K562 (cell line): ENCODE measurements at regions not wholly inside any gene's neighbourhood (a gene's known extent, or its start where the extent isn't known, plus 50 kb on each side); places are given as distances from the start of the nearest gene placed in this dataset.
A peak's percentile ranks its signal among the peaks of the same experiment; 100 is the strongest.

Source experiments
- BHLHE40 ChIP-seq: IDR thresholded peaks from 2 replicates; pipeline ENCODE4 v1.6.1; 2011; ENCODE audit warnings: low read length, improper control_type of control experiment
- CEBPB ChIP-seq: fragments of 450-650 bp; IDR thresholded peaks from 2 replicates; pipeline ENCODE4 v1.6.1; 2016; ENCODE audit warnings: missing genetic modification characterization, missing compliant biosample characterization
- DACH1 ChIP-seq: fragments of 450-650 bp; IDR thresholded peaks from 2 replicates; pipeline ENCODE4 v1.6.1; 2018; ENCODE audit not compliant: partially characterized antibody
- KLF16 ChIP-seq: IDR thresholded peaks from 2 replicates; pipeline ENCODE4 v1.6.1; 2016; ENCODE audit warnings: antibody characterized with exemption
- L3MBTL2 ChIP-seq: fragments of 450-650 bp; IDR thresholded peaks from 2 replicates; pipeline ENCODE4 v1.6.1; 2016; ENCODE audit warnings: mild to moderate bottlenecking, moderate library complexity
- MXI1 ChIP-seq: IDR thresholded peaks from 2 replicates; pipeline ENCODE4 v1.6.1; 2011; ENCODE audit warnings: low read depth, mild to moderate bottlenecking, improper control_type of control experiment, low read length
- MYBL2 ChIP-seq, 2 experiments: fragments of 450-650 bp in 1 of 2; sonication (generic) in 1 of 2; formaldehyde crosslinking in 1 of 2; IDR thresholded peaks; 2 replicates each; pipeline versions ENCODE4 v1.6.1 to v1.8.1; 2017 to 2022; ENCODE audit warnings: borderline replicate concordance in 1 of 2, inconsistent platforms in 1 of 2, low read depth in 1 of 2, mild to moderate bottlenecking in 1 of 2, missing genetic modification reagents in 1 of 2, moderate library complexity in 1 of 2
- NCOR1 ChIP-seq: fragments of 450-650 bp; IDR thresholded peaks from 2 replicates; pipeline ENCODE4 v1.6.1; 2016; ENCODE audit warnings: mild to moderate bottlenecking, moderate library complexity
- NFE2 ChIP-seq: IDR thresholded peaks from 2 replicates; pipeline ENCODE4 v1.6.1; 2014; ENCODE audit warnings: antibody characterized with exemption, low read depth
- NUFIP1 ChIP-seq: fragments of 450-650 bp; IDR thresholded peaks from 2 replicates; pipeline ENCODE4 v1.6.1; 2018; ENCODE audit not compliant: partially characterized antibody
- RBBP5 ChIP-seq: fragments of 200-600 bp; sonication (generic); IDR thresholded peaks from 2 replicates; pipeline ENCODE4 v1.6.1; 2012; ENCODE audit warnings: borderline replicate concordance, mild to moderate bottlenecking, low read length, control low read depth, inconsistent platforms; ENCODE audit not compliant: insufficient read depth, poor library complexity, severe bottlenecking
- RCOR1 ChIP-seq, 2 experiments: IDR thresholded peaks; 2 replicates each; pipeline ENCODE4 v1.6.1; 2012; ENCODE audit warnings: low read depth in 2 of 2, low read length in 2 of 2, borderline replicate concordance in 1 of 2, improper control_type of control experiment in 1 of 2
- SMARCE1 ChIP-seq: fragments of 450-650 bp; IDR thresholded peaks from 2 replicates; pipeline ENCODE4 v1.7.1; 2016; ENCODE audit warnings: mild to moderate bottlenecking
- STAT5A ChIP-seq: IDR thresholded peaks from 2 replicates; pipeline ENCODE4 v1.6.1; 2012; ENCODE audit warnings: low read length, inconsistent platforms, borderline replicate concordance
- TAF9B ChIP-seq: fragments of 450-650 bp; IDR thresholded peaks from 2 replicates; pipeline ENCODE4 v1.6.1; 2018; ENCODE audit warnings: mild to moderate bottlenecking; ENCODE audit not compliant: partially characterized antibody
- TBL1XR1 ChIP-seq, 2 experiments: IDR thresholded peaks; 2 replicates each; pipeline ENCODE4 v1.6.1; 2012; ENCODE audit warnings: improper control_type of control experiment in 2 of 2, low read length in 2 of 2, mild to moderate bottlenecking in 1 of 2
- TOE1 ChIP-seq, 2 experiments: fragments of 450-650 bp in 1 of 2; sonication (generic) in 1 of 2; formaldehyde crosslinking in 1 of 2; IDR thresholded peaks; 2 replicates each; pipeline versions ENCODE4 v1.7.1 to v1.8.0; 2016 to 2022; ENCODE audit warnings: borderline replicate concordance in 2 of 2, mild to moderate bottlenecking in 2 of 2, antibody characterized with exemption in 1 of 2, inconsistent platforms in 1 of 2, low read depth in 1 of 2, missing genetic modification reagents in 1 of 2, moderate library complexity in 1 of 2
- TRIM28 ChIP-seq: fragments of 450-650 bp; IDR thresholded peaks from 2 replicates; pipeline ENCODE4 v1.6.1; 2017
- ZNF316 ChIP-seq: fragments of 450-650 bp; IDR thresholded peaks from 2 replicates; pipeline ENCODE4 v1.6.1; 2016
- ZNF347 ChIP-seq: fragments of 450-650 bp; formaldehyde crosslinking; IDR thresholded peaks from 2 replicates; pipeline ENCODE4 v1.4.0; 2020; ENCODE audit warnings: low read depth, mild to moderate bottlenecking, moderate library complexity
- ZNF668 ChIP-seq: fragments of 250-450 bp; sonication (Bioruptor Pico); IDR thresholded peaks from 2 replicates; pipeline ENCODE4 v1.8.0; 2022; ENCODE audit warnings: mild to moderate bottlenecking, inconsistent platforms
- ZNF79 ChIP-seq: fragments of 250-450 bp; sonication (Bioruptor Pico); IDR thresholded peaks from 2 replicates; pipeline ENCODE4 v1.4.0; 2020; ENCODE audit warnings: low read depth, mild to moderate bottlenecking, moderate library complexity
- TF ChIP-seq, protein P1 (sequence below): fragments of 450-650 bp; formaldehyde crosslinking; IDR thresholded peaks from 2 replicates; pipeline ENCODE4 v1.4.0; 2022; ENCODE audit warnings: missing genetic modification characterization
- TF ChIP-seq, protein P2 (sequence below): fragments of 450-650 bp; formaldehyde crosslinking; IDR thresholded peaks from 2 replicates; pipeline ENCODE4 v1.4.0; 2020; ENCODE audit warnings: mild to moderate bottlenecking, moderate library complexity
- TF ChIP-seq, protein P3 (sequence below): sonication (generic); IDR thresholded peaks from 2 replicates; pipeline ENCODE4 v1.6.1; 2016
- TF ChIP-seq, protein P4 (sequence below): fragments of 250-450 bp; sonication (Bioruptor Pico); IDR thresholded peaks from 2 replicates; pipeline ENCODE4 v1.8.0; 2022; ENCODE audit warnings: moderate library complexity, mild to moderate bottlenecking, inconsistent platforms

DNA sequence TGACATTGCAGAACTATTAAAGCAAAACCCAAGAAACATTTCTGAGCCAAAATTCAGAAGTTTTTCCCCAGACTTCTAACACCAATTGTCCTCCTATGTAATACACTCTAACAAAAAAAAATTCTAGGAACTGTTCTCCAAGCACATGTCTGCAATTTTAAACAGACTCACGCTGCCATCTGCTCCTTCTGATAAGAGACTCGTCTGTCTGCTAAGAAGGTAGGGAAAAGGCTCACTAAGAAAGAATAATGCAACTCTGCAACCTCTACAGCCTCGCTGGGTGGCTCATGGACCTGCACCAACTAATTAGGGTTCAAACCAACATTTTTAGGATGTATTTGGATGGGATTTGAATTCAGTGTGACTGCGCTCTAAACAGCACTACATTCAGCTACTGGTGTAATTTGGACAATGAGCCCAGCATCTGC, 366.5 kb downstream of the DSC3 start (continued):
- TF ChIP-seq, protein P1, sequence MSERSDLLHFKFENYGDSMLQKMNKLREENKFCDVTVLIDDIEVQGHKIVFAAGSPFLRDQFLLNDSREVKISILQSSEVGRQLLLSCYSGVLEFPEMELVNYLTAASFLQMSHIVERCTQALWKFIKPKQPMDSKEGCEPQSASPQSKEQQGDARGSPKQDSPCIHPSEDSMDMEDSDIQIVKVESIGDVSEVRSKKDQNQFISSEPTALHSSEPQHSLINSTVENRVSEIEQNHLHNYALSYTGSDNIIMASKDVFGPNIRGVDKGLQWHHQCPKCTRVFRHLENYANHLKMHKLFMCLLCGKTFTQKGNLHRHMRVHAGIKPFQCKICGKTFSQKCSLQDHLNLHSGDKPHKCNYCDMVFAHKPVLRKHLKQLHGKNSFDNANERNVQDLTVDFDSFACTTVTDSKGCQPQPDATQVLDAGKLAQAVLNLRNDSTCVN (CRISPR knock-in tag) = no peak
- TF ChIP-seq, protein P2, sequence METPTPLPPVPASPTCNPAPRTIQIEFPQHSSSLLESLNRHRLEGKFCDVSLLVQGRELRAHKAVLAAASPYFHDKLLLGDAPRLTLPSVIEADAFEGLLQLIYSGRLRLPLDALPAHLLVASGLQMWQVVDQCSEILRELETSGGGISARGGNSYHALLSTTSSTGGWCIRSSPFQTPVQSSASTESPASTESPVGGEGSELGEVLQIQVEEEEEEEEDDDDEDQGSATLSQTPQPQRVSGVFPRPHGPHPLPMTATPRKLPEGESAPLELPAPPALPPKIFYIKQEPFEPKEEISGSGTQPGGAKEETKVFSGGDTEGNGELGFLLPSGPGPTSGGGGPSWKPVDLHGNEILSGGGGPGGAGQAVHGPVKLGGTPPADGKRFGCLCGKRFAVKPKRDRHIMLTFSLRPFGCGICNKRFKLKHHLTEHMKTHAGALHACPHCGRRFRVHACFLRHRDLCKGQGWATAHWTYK (CRISPR knock-in tag) = 0 out of 2 replicates have a peak, but pooled peaks have one; percentile 60
- peak; percentile 90 for TF ChIP-seq BHLHE40
- peak; percentile 46 for TF ChIP-seq CEBPB (tag)
- 0 out of 2 replicates have a peak, but pooled peaks have one; percentile 8 for TF ChIP-seq ZNF79 (CRISPR knock-in tag)
- peak in 1 of 2 experiments; percentile 67; a peak in 2 of 4 replicates for TF ChIP-seq RCOR1 (IDR thresholded peaks at IDR 0.05; ENCODE audit: borderline replicate concordance in 1 of 2, low read depth in 2 of 2, low read length in 2 of 2)
- peak; percentile 91 for TF ChIP-seq STAT5A
- TF ChIP-seq NFE2 = peak; percentile 81
- 0 out of 2 replicates have a peak, but pooled peaks have one; percentile 29 for TF ChIP-seq MXI1
- TF ChIP-seq TBL1XR1 (IDR thresholded peaks at IDR 0.05; ENCODE audit: low read length in 2 of 2) = peak in 1 of 2 experiments; percentile 93; a peak in 2 of 4 replicates
- peak; percentile 61 for TF ChIP-seq ZNF316
- TF ChIP-seq MYBL2 (IDR thresholded peaks at IDR 0.05; ENCODE audit: low read depth) = peak; percentile 83
- TF ChIP-seq MYBL2 (CRISPR knock-in tag; IDR thresholded peaks at IDR 0.05; ENCODE audit: borderline replicate concordance) = no peak
- 0 out of 2 replicates have a peak, but pooled peaks have one; percentile 41 for TF ChIP-seq TRIM28
- peak; percentile 79 for TF ChIP-seq SMARCE1
- peak; percentile 46 for TF ChIP-seq RBBP5
- no peak for TF ChIP-seq ZNF668
- TF ChIP-seq, protein P3, sequence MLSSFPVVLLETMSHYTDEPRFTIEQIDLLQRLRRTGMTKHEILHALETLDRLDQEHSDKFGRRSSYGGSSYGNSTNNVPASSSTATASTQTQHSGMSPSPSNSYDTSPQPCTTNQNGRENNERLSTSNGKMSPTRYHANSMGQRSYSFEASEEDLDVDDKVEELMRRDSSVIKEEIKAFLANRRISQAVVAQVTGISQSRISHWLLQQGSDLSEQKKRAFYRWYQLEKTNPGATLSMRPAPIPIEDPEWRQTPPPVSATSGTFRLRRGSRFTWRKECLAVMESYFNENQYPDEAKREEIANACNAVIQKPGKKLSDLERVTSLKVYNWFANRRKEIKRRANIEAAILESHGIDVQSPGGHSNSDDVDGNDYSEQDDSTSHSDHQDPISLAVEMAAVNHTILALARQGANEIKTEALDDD = 0 out of 2 replicates have a peak, but pooled peaks have one; percentile 35
- TF ChIP-seq KLF16 = peak; percentile 73; the same call in 1 of the 2 replicates
- peak; percentile 65 for TF ChIP-seq DACH1
- TF ChIP-seq TAF9B = peak; percentile 4
- TF ChIP-seq L3MBTL2 = peak; percentile 90
- TF ChIP-seq, protein P4, sequence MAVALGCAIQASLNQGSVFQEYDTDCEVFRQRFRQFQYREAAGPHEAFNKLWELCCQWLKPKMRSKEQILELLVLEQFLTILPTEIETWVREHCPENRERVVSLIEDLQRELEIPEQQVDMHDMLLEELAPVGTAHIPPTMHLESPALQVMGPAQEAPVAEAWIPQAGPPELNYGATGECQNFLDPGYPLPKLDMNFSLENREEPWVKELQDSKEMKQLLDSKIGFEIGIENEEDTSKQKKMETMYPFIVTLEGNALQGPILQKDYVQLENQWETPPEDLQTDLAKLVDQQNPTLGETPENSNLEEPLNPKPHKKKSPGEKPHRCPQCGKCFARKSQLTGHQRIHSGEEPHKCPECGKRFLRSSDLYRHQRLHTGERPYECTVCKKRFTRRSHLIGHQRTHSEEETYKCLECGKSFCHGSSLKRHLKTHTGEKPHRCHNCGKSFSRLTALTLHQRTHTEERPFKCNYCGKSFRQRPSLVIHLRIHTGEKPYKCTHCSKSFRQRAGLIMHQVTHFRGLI (CRISPR knock-in tag) = no peak
- peak; percentile 47 for TF ChIP-seq NUFIP1
- 0 out of 2 replicates have a peak, but pooled peaks have one; percentile 25 for TF ChIP-seq TOE1 (IDR thresholded peaks at IDR 0.05; ENCODE audit: borderline replicate concordance)
- TF ChIP-seq TOE1 (CRISPR knock-in tag; IDR thresholded peaks at IDR 0.05; ENCODE audit: borderline replicate concordance, low read depth) = no peak
- TF ChIP-seq NCOR1 = peak; percentile 91
- no peak for TF ChIP-seq ZNF347 (CRISPR knock-in tag)
